Panc1 (cell line): ENCODE measurements at regions not wholly inside any gene's neighbourhood (a gene's known extent, or its start where the extent isn't known, plus 50 kb on each side); places are given as distances from the start of the nearest gene placed in this dataset.

Experiments
- ATAC-seq: fragments of 200-7000 bp; cut with Tn5 transposase; 2 replicates; pipeline ENCODE4 v1.9.1; 2020; ENCODE audit warnings: mild to moderate bottlenecking, moderate library complexity
- BruUV-seq: library from RNA; stranded (reverse); fragments of 400-500 nt; replicated peaks from 2 replicates; lab custom pipeline; 2021; lab: Mats Ljungman, UMichigan
- CTCF ChIA-PET: fragments of 300-600 bp; sonication (Branson Sonifier 250); formaldehyde crosslinking; loops from one replicate; lab custom pipeline; 2022; ENCODE audit warnings: antibody characterized with exemption; lab: Charles Lee
- POLR2A ChIA-PET: fragments of 300-600 bp; sonication (Branson Sonifier 250); formaldehyde crosslinking; loops from one replicate; lab custom pipeline; 2022; ENCODE audit warnings: antibody characterized with exemption; lab: Charles Lee
- DNase-seq: peaks from one replicate; pipeline ENCODE4 v3.0.0-alpha.2; 2010; ENCODE audit warnings: low read depth, low spot score
- H3K27ac ChIP-seq: 2 replicates; pipeline ENCODE4 v1.5.1; 2011; ENCODE audit warnings: mild to moderate bottlenecking, low read length, inconsistent platforms
- H3K27me3 ChIP-seq: fragments of 200-500 bp; sonication (Bioruptor generic); 2 replicates; pipeline ENCODE4 v1.6.0; 2014; ENCODE audit warnings: low read length, inconsistent platforms; ENCODE audit not compliant: control insufficient read depth, insufficient read depth
- H3K36me3 ChIP-seq: fragments of 200-500 bp; sonication (Bioruptor generic); 2 replicates; pipeline ENCODE4 v1.5.1; 2014; ENCODE audit warnings: inconsistent platforms, mild to moderate bottlenecking, low read length, moderate library complexity; ENCODE audit not compliant: control insufficient read depth, insufficient read depth
- H3K4me1 ChIP-seq: 2 replicates; pipeline ENCODE4 v1.5.1; 2011; ENCODE audit warnings: inconsistent platforms, mild to moderate bottlenecking, low read length, moderate library complexity; ENCODE audit not compliant: control insufficient read depth, insufficient read depth
- H3K4me3 ChIP-seq, 2 experiments: 2 replicates each; pipeline ENCODE4 v1.5.1; 2011 to 2012; ENCODE audit warnings: low read depth in 2 of 2, low read length in 2 of 2, mild to moderate bottlenecking in 2 of 2, inconsistent platforms in 1 of 2, moderate library complexity in 1 of 2
- H3K9me3 ChIP-seq: fragments of 200-500 bp; sonication (Bioruptor generic); 2 replicates; pipeline ENCODE4 v1.5.1; 2014; ENCODE audit warnings: low read depth, mild to moderate bottlenecking, inconsistent platforms, low read length, moderate library complexity; ENCODE audit not compliant: control insufficient read depth, insufficient read depth
- CTCF ChIP-seq: fragments of 450-650 bp; IDR thresholded peaks from 2 replicates; pipeline ENCODE4 v1.5.1; 2017; ENCODE audit warnings: mild to moderate bottlenecking
- POLR2AphosphoS5 ChIP-seq: IDR thresholded peaks from 2 replicates; pipeline ENCODE4 v1.6.1; 2012; ENCODE audit warnings: mild to moderate bottlenecking, low read depth, low read length, moderate library complexity
- REST ChIP-seq, 2 experiments: IDR thresholded peaks; 2 replicates each; pipeline ENCODE4 v1.6.1; 2011 to 2012; ENCODE audit warnings: low read depth in 2 of 2, control low read depth in 1 of 2, low read length in 1 of 2, mild to moderate bottlenecking in 1 of 2, moderate library complexity in 1 of 2; ENCODE audit not compliant: insufficient read depth in 1 of 2
- SIN3A ChIP-seq: IDR thresholded peaks from 2 replicates; pipeline ENCODE4 v1.6.1; 2012; ENCODE audit warnings: low read depth, mild to moderate bottlenecking, low read length, moderate library complexity, borderline replicate concordance; ENCODE audit not compliant: insufficient read depth
- TCF7L2 ChIP-seq: IDR thresholded peaks from 2 replicates; pipeline ENCODE4 v1.6.1; 2011; ENCODE audit warnings: mild to moderate bottlenecking, low read depth, low read length, inconsistent platforms
- in situ Hi-C: cut with HindIII; loops from 2 replicates; pipeline ENCODE4 v1.10.0; 2016; ENCODE audit warnings: low sequenced_read_pairs, low pct_unique_long_range_greater_than_20kb
- intact Hi-C: fragments of 100-400 bp; cut with micrococcal nuclease; formaldehyde crosslinking; loops from one replicate; pipeline ENCODE4 v1.10.0; 2022; ENCODE audit not compliant: unreplicated experiment

GRCh38 chr2:18395555-18395954, 164.9 kb downstream of the RDH14 start:
- H3K36me3 ChIP-seq, result no peaks in the 10 kb centered on the region
- intact Hi-C loops (no loop called here), in situ Hi-C loops (no loop called here)
- no peaks in the 10 kb centered on the region for H3K27me3 ChIP-seq
- ATAC-seq, result no peak
- no peak for DNase-seq
- H3K4me3 ChIP-seq, result no peak overlapping the region
- H3K27ac ChIP-seq, result no peak overlapping the region
- POLR2A ChIA-PET, result no interaction called here
- TF ChIP-seq TCF7L2 (no peak), CTCF (no peak), REST (IDR thresholded peaks at IDR 0.05; ENCODE audit: insufficient read depth in 1 of 2, low read depth in 2 of 2, low read length in 1 of 2) (no peak), SIN3A (no peak)
- H3K9me3 ChIP-seq, result no peaks in the 10 kb centered on the region
- CTCF ChIA-PET, result no interaction called here
- no peaks in the 10 kb centered on the region for H3K4me1 ChIP-seq
- BruUV-seq, result no TSS peak

- ChIA-PET CTCF (interaction anchor here (0.6 kb wide), 1 partner anchor 621 kb away, joined by 3 read pairs; no protein-coding TSS in a partner anchor), POLR2A (no interaction called here)
- ATAC-seq (peak; percentile 94), DNase-seq (peak; percentile 79)
- H3K27me3 ChIP-seq, result no peaks in the 10 kb centered on the region
- H3K27ac ChIP-seq, result no peak overlapping the region
- no peak for TF ChIP-seq SIN3A
- peak; percentile 91 for TF ChIP-seq CTCF
- no peak for TF ChIP-seq POLR2AphosphoS5
- no peak for TF ChIP-seq TCF7L2
- TF ChIP-seq REST (IDR thresholded peaks at IDR 0.05; ENCODE audit: insufficient read depth in 1 of 2, low read depth in 2 of 2, low read length in 1 of 2), result no peak
- H3K9me3 ChIP-seq, result no peaks in the 10 kb centered on the region
- no peak overlapping the region for H3K4me3 ChIP-seq
- H3K36me3 ChIP-seq, result no peaks in the 10 kb centered on the region
- in situ Hi-C loops (no loop called here), intact Hi-C loops (loop anchor here (10.0 kb wide), 1 partner anchor 977 kb away; no protein-coding TSS in a partner anchor)
- BruUV-seq, result no TSS peak
- no peaks in the 10 kb centered on the region for H3K4me1 ChIP-seq
Measured at GRCh38 chr2:18387441-18388206, 172.8 kb downstream of the RDH14 start.
